Fibroblast of pulmonary artery (primary cell): ENCODE measurements at regions not wholly inside any gene's neighbourhood (a gene's known extent, or its start where the extent isn't known, plus 50 kb on each side); places are given as distances from the start of the nearest gene placed in this dataset.
A peak's percentile ranks its signal among the peaks of the same experiment; 100 is the strongest.
"Not testable (repeated sequence)": the region's sequence is repeated elsewhere in the genome, so short reads cannot be mapped to it uniquely, and the experiment has no call there.

Experiments used
- DNase-seq: peaks from one replicate; pipeline ENCODE4 v3.0.0-alpha.2; 2010; ENCODE audit warnings: low read depth
- H3K4me3 ChIP-seq: replicated peaks from 2 replicates; pipeline ENCODE4 v1.5.1; 2011; ENCODE audit warnings: low read depth, mild to moderate bottlenecking, control low read depth, low read length, moderate library complexity
- CTCF ChIP-seq: IDR thresholded peaks from 2 replicates; pipeline ENCODE4 v1.5.1; 2011; ENCODE audit warnings: mild to moderate bottlenecking, control low read depth, low read length, inconsistent platforms; ENCODE audit errors: missing control alignments

GRCh38 chr1:112841825-112842224, 114.2 kb downstream of the SLC16A1 start:
- DNase-seq = no peak
- no peak for TF ChIP-seq CTCF
- H3K4me3 ChIP-seq = no peak overlapping the region

GRCh38 chr1:112840631-112841624, 115.1 kb downstream of the SLC16A1 start:
- peak; percentile 39 for DNase-seq
- TF ChIP-seq CTCF = no peak
- no peak overlapping the region for H3K4me3 ChIP-seq

GRCh38 chr1:112836642-112837041, 119.4 kb downstream of the SLC16A1 start:
- no peak for TF ChIP-seq CTCF
- H3K4me3 ChIP-seq = no peak overlapping the region
- no peak for DNase-seq

GRCh38 chr1:112833806-112834205, 118.7 kb upstream of the PPM1J start:
- TF ChIP-seq CTCF = no peak
- no peak for DNase-seq
- H3K4me3 ChIP-seq = no peak overlapping the region

- not testable (repeated sequence) for DNase-seq, H3K4me3 ChIP-seq
Observed at GRCh38 chr1:112832259-112832658, 117.1 kb upstream of the PPM1J start.

GRCh38 chr1:112829691-112830090, 114.6 kb upstream of the PPM1J start:
- H3K4me3 ChIP-seq, DNase-seq: not testable (repeated sequence)

- no peak for DNase-seq
- no peak for TF ChIP-seq CTCF
- no peak overlapping the region for H3K4me3 ChIP-seq
Observed at GRCh38 chr1:112828716-112829115, 113.6 kb upstream of the PPM1J start.

GRCh38 chr1:112827391-112827790, 112.3 kb upstream of the PPM1J start:
- H3K4me3 ChIP-seq, DNase-seq: not testable (repeated sequence)
